GM23338 (cell line): ENCODE measurements at regions not wholly inside any gene's neighbourhood (a gene's known extent, or its start where the extent isn't known, plus 50 kb on each side); places are given as distances from the start of the nearest gene placed in this dataset.

ENCODE experiments used
- ATAC-seq: fragments of 200-7000 bp; cut with Tn5 transposase; 3 replicates; pipeline ENCODE4 v1.9.1; 2020
- DNase-seq: peaks from one replicate; pipeline ENCODE4 v3.0.0-alpha.2; 2015; ENCODE audit warnings: low spot score
- H2AFZ ChIP-seq: fragments of 200-600 bp; sonication (generic); 2 replicates; pipeline ENCODE4 v1.8.0; 2016; ENCODE audit warnings: antibody characterized with exemption, mild to moderate bottlenecking, moderate library complexity
- H3F3A ChIP-seq: fragments of 200-600 bp; sonication (generic); replicated peaks from 2 replicates; pipeline ENCODE4 v1.8.0; 2017; ENCODE audit warnings: antibody characterized with exemption, mixed run types, low read depth
- H3K27ac ChIP-seq: fragments of 200-600 bp; sonication (generic); 2 replicates; pipeline ENCODE4 v1.6.1; 2016; ENCODE audit warnings: low read depth
- H3K27me3 ChIP-seq: fragments of 200-600 bp; sonication (generic); 2 replicates; pipeline ENCODE4 v1.8.0; 2016; ENCODE audit warnings: mild to moderate bottlenecking, mixed run types, moderate library complexity; ENCODE audit not compliant: insufficient read depth
- H3K36me3 ChIP-seq: fragments of 200-600 bp; sonication (generic); 2 replicates; pipeline ENCODE4 v1.8.0; 2016; ENCODE audit warnings: mild to moderate bottlenecking; ENCODE audit not compliant: insufficient read depth
- H3K4me1 ChIP-seq: fragments of 200-600 bp; sonication (generic); 2 replicates; pipeline ENCODE4 v1.8.0; 2016; ENCODE audit warnings: mild to moderate bottlenecking, moderate library complexity; ENCODE audit not compliant: insufficient read depth
- H3K4me2 ChIP-seq: fragments of 200-600 bp; sonication (generic); 2 replicates; pipeline ENCODE4 v1.7.1; 2017; ENCODE audit warnings: mixed run types
- H3K4me3 ChIP-seq: fragments of 200-600 bp; sonication (generic); 2 replicates; pipeline ENCODE4 v1.6.1; 2016; ENCODE audit warnings: mixed run types
- H3K79me2 ChIP-seq: fragments of 200-600 bp; sonication (generic); replicated peaks from 2 replicates; pipeline ENCODE4 v1.8.0; 2017; ENCODE audit warnings: mild to moderate bottlenecking; ENCODE audit not compliant: insufficient read depth
- H3K9me2 ChIP-seq: fragments of 200-600 bp; sonication (generic); 2 replicates; pipeline ENCODE4 v1.8.0; 2017; ENCODE audit not compliant: insufficient read depth
- H4K20me1 ChIP-seq: fragments of 200-600 bp; sonication (generic); replicated peaks from 2 replicates; pipeline ENCODE4 v1.8.0; 2017; ENCODE audit warnings: mild to moderate bottlenecking; ENCODE audit not compliant: insufficient read depth
- H3K27ac Mint-ChIP-seq: 2 replicates; pipeline ENCODE4 v1.8.0; 2020; ENCODE audit warnings: inconsistent platforms, mild to moderate bottlenecking, moderate library complexity, mixed read lengths
- H3K27me3 Mint-ChIP-seq: 3 replicates; pipeline ENCODE4 v1.8.0; 2022; ENCODE audit warnings: low read depth, mild to moderate bottlenecking, moderate library complexity, mixed read lengths, inconsistent platforms; ENCODE audit not compliant: insufficient read depth, poor library complexity
- H3K36me3 Mint-ChIP-seq: 3 replicates; pipeline ENCODE4 v1.8.0; 2021; ENCODE audit warnings: low read depth, mild to moderate bottlenecking, inconsistent platforms, moderate library complexity, mixed read lengths
- H3K4me1 Mint-ChIP-seq: 3 replicates; pipeline ENCODE4 v1.8.0; 2020; ENCODE audit warnings: mild to moderate bottlenecking, inconsistent platforms, mixed read lengths
- H3K4me3 Mint-ChIP-seq: 3 replicates; pipeline ENCODE4 v1.8.0; 2021; ENCODE audit warnings: moderate library complexity, mild to moderate bottlenecking, inconsistent platforms, mixed read lengths
- H3K9me3 Mint-ChIP-seq: 3 replicates; pipeline ENCODE4 v1.8.0; 2020; ENCODE audit warnings: moderate library complexity, mild to moderate bottlenecking, inconsistent platforms, mixed read lengths
- CREB1 ChIP-seq: fragments of 250-450 bp; sonication (Bioruptor Pico); IDR thresholded peaks from 2 replicates; pipeline ENCODE4 v1.5.0; 2020; ENCODE audit warnings: low read depth, mild to moderate bottlenecking, moderate library complexity
- CTCF ChIP-seq, 2 experiments: fragments of 200-600 bp in 1 of 2; sonication (generic) in 1 of 2; conservative IDR thresholded peaks; 2 replicates each; pipeline versions ENCODE4 v1.5.1 to v1.6.1; 2016 to 2017; ENCODE audit warnings: antibody characterized with exemption in 2 of 2, low read depth in 2 of 2, mild to moderate bottlenecking in 2 of 2, moderate library complexity in 1 of 2
- ETS1 ChIP-seq: IDR thresholded peaks from 2 replicates; pipeline ENCODE4 v1.6.1; 2016; ENCODE audit warnings: antibody characterized with exemption
- EZH2 ChIP-seq: fragments of 200-600 bp; sonication (generic); IDR thresholded peaks from one replicate; pipeline ENCODE4 v1.8.0; 2017; ENCODE audit warnings: antibody characterized with exemption, mild to moderate bottlenecking, low read depth; ENCODE audit not compliant: unreplicated experiment
- EZH2phosphoT487 ChIP-seq: fragments of 200-600 bp; sonication (generic); IDR thresholded peaks from one replicate; pipeline ENCODE4 v1.8.1; 2018; ENCODE audit warnings: antibody characterized with exemption; ENCODE audit not compliant: unreplicated experiment
- JUNB ChIP-seq: IDR thresholded peaks from one replicate; pipeline ENCODE4 v1.6.1; 2016; ENCODE audit warnings: antibody characterized with exemption; ENCODE audit not compliant: unreplicated experiment
- NANOG ChIP-seq: IDR thresholded peaks from 2 replicates; pipeline ENCODE4 v1.6.1; 2016; ENCODE audit warnings: antibody characterized with exemption, borderline replicate concordance
- POLR2AphosphoS5 ChIP-seq: IDR thresholded peaks from 2 replicates; pipeline ENCODE4 v1.6.1; 2016; ENCODE audit warnings: antibody characterized with exemption, low read depth
- REST ChIP-seq: IDR thresholded peaks from one replicate; pipeline ENCODE4 v1.6.1; 2018; ENCODE audit warnings: antibody characterized with exemption; ENCODE audit not compliant: unreplicated experiment
- STAT1 ChIP-seq: IDR thresholded peaks from one replicate; pipeline ENCODE4 v1.6.1; 2016; ENCODE audit warnings: antibody characterized with exemption; ENCODE audit not compliant: unreplicated experiment
- ZNF114 ChIP-seq: fragments of 250-450 bp; sonication (Bioruptor Pico); IDR thresholded peaks from 2 replicates; pipeline ENCODE4 v1.5.0; 2020; ENCODE audit warnings: mild to moderate bottlenecking, moderate library complexity
- ZNF331 ChIP-seq: fragments of 250-450 bp; sonication (Bioruptor Pico); IDR thresholded peaks from 2 replicates; pipeline ENCODE4 v1.5.0; 2020; ENCODE audit warnings: low read depth, mild to moderate bottlenecking, moderate library complexity
- ZNF462 ChIP-seq: fragments of 250-450 bp; sonication (Bioruptor Pico); IDR thresholded peaks from 2 replicates; pipeline ENCODE4 v1.5.0; 2020; ENCODE audit warnings: mild to moderate bottlenecking, moderate library complexity

- peaks cover 44% of the 10 kb centered on the region for H3K36me3 Mint-ChIP-seq
- Histone ChIP-seq H4K20me1 (no peaks in the 10 kb centered on the region), H3K9me2 (no peaks in the 10 kb centered on the region), H3K36me3 (no peaks in the 10 kb centered on the region; the same call in 1 of the 2 replicates), H2AFZ (no peak overlapping the region), H3F3A (no peaks in the 10 kb centered on the region), H3K4me3 (no peak overlapping the region), H3K27me3 (no peaks in the 10 kb centered on the region), H3K4me2 (no peak overlapping the region), H3K79me2 (no peaks in the 10 kb centered on the region), H3K27ac (no peak overlapping the region), H3K4me1 (no peaks in the 10 kb centered on the region)
- H3K4me3 Mint-ChIP-seq: no peak overlapping the region
- no peaks in the 10 kb centered on the region for H3K4me1 Mint-ChIP-seq
- peaks cover 8% of the 10 kb centered on the region for H3K27me3 Mint-ChIP-seq
- H3K9me3 Mint-ChIP-seq: peaks cover 95% of the 10 kb centered on the region
- DNase-seq (no peak), ATAC-seq (no peak)
- TF ChIP-seq STAT1: no peak
- no peak for TF ChIP-seq ETS1
- no peak for TF ChIP-seq JUNB
- no peak for TF ChIP-seq REST
- TF ChIP-seq EZH2: no peak
- no peak for TF ChIP-seq NANOG
- no peak for TF ChIP-seq EZH2phosphoT487
- TF ChIP-seq CREB1 (CRISPR knock-in tag): no peak
- TF ChIP-seq ZNF331 (CRISPR knock-in tag): no peak
- no peak for TF ChIP-seq ZNF462 (CRISPR knock-in tag)
- TF ChIP-seq ZNF114 (CRISPR knock-in tag): no peak
- no peak for TF ChIP-seq POLR2AphosphoS5
- TF ChIP-seq CTCF (conservative IDR thresholded peaks at IDR 0.05; ENCODE audit: low read depth in 2 of 2): no peak
- H3K27ac Mint-ChIP-seq: no peak overlapping the region
These were observed 747.4 kb upstream of the SALL3 start for GRCh38 chr18:78232196-78232595.
